ENCODE measurements at regions not wholly inside any gene's neighbourhood (a gene's known extent, or its start where the extent isn't known, plus 50 kb on each side); places are given as distances from the start of the nearest gene placed in this dataset.

GRCh38 chr13:85441364-85441763 is 357.9 kb downstream of the SLITRK6 start:
- H3K27ac Mint-ChIP-seq (ENCODE audit: unreplicated experiment) = no peak overlapping the region
- no peak for DNase-seq
- no peaks in the 10 kb centered on the region for H3K27me3 Mint-ChIP-seq (ENCODE audit: insufficient read depth, unreplicated experiment)
- no peak overlapping the region for H3K4me3 Mint-ChIP-seq (ENCODE audit: unreplicated experiment)
- no peaks in the 10 kb centered on the region for H3K9me3 Mint-ChIP-seq (ENCODE audit: unreplicated experiment)
- no TSS peak for BruUV-seq (replicated peaks)
- H3K4me1 ChIP-seq = no peaks in the 10 kb centered on the region
- H3K36me3 ChIP-seq (ENCODE audit: control insufficient read depth, insufficient read depth, low read length) = no peaks in the 10 kb centered on the region
- no peak for TF ChIP-seq CTCF (IDR thresholded peaks at IDR 0.05; ENCODE audit: insufficient read depth in 1 of 2, low read depth in 1 of 2, low read length in 1 of 2, severe bottlenecking in 1 of 2, unreplicated experiment in 1 of 2)
- H3K4me3 ChIP-seq (ENCODE audit: low read depth, low read length) = no peak overlapping the region
- no peaks in the 10 kb centered on the region for H3K4me1 Mint-ChIP-seq (ENCODE audit: low read depth, unreplicated experiment)
- CTCF ChIA-PET = no interaction called here
- intact Hi-C loops (cut with micrococcal nuclease; ENCODE audit: unreplicated experiment) = no loop called here
- H3K36me3 Mint-ChIP-seq (ENCODE audit: insufficient read depth, unreplicated experiment) = no peaks in the 10 kb centered on the region
- no peaks in the 10 kb centered on the region for H3K9me3 ChIP-seq
- POLR2A ChIA-PET = no interaction called here
- no peaks in the 10 kb centered on the region for H3K27me3 ChIP-seq (replicated peaks; ENCODE audit: control insufficient read depth, insufficient read depth, low read length)

DNA sequence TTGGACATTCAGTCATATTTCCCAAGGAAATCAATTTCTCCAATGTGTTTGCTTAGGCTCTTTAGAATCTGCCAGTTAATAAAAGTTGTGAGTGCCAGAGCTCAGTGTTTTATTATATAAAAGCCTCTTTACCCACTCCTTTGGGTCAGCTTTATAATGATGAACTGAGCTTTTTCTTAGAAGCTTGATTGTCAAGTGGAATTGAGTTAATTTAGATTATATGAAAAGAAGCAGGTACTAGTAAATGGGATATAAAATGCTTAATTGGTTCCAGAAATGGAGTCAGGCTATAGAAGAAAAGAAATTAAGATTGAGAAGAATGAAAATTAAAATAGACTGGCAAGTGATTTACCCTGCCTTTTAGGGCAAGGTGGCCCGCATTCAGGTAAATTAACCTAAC is 363.2 kb downstream of the SLITRK6 start:
- ChIA-PET POLR2A (no interaction called here), CTCF (no interaction called here)
- BruUV-seq (replicated peaks) = no TSS peak
- no peak for TF ChIP-seq CTCF (IDR thresholded peaks at IDR 0.05; ENCODE audit: insufficient read depth in 1 of 2, low read depth in 1 of 2, low read length in 1 of 2, severe bottlenecking in 1 of 2, unreplicated experiment in 1 of 2)
- Histone ChIP-seq H3K4me1 (no peaks in the 10 kb centered on the region), H3K27me3 (replicated peaks; ENCODE audit: control insufficient read depth, insufficient read depth, low read length) (no peaks in the 10 kb centered on the region), H3K9me3 (no peaks in the 10 kb centered on the region), H3K4me3 (ENCODE audit: low read depth, low read length) (no peak overlapping the region), H3K36me3 (ENCODE audit: control insufficient read depth, insufficient read depth, low read length) (no peaks in the 10 kb centered on the region)
- H3K4me3 Mint-ChIP-seq (ENCODE audit: unreplicated experiment) = no peak overlapping the region
- H3K27me3 Mint-ChIP-seq (ENCODE audit: insufficient read depth, unreplicated experiment) = no peaks in the 10 kb centered on the region
- intact Hi-C loops (cut with micrococcal nuclease; ENCODE audit: unreplicated experiment) = no loop called here
- H3K27ac Mint-ChIP-seq (ENCODE audit: unreplicated experiment) = no peak overlapping the region
- H3K4me1 Mint-ChIP-seq (ENCODE audit: low read depth, unreplicated experiment) = no peaks in the 10 kb centered on the region
- H3K9me3 Mint-ChIP-seq (ENCODE audit: unreplicated experiment) = no peaks in the 10 kb centered on the region
- H3K36me3 Mint-ChIP-seq (ENCODE audit: insufficient read depth, unreplicated experiment) = no peaks in the 10 kb centered on the region
- no peak for DNase-seq

DNA sequence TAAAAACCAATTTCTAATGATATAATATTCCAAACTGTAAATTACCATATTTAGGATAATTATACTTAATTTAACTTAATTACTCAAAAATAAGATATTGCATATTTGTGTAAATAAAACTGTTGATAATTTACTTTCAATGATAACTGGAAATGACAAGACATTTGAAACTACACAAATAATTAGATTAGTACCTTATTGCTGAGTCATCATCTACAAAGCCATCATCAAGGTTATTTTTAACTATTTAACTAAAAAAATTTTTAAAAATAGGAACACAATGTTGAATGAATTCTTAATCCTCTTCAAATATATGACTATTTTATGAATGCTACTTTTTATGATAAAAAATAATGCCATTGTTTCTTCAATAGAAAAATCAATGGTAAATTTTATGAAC is 364.3 kb downstream of the SLITRK6 start:
- no peak for DNase-seq
- Mint-ChIP-seq H3K9me3 (ENCODE audit: unreplicated experiment) (no peaks in the 10 kb centered on the region), H3K4me3 (ENCODE audit: unreplicated experiment) (no peak overlapping the region), H3K4me1 (ENCODE audit: low read depth, unreplicated experiment) (no peaks in the 10 kb centered on the region), H3K36me3 (ENCODE audit: insufficient read depth, unreplicated experiment) (no peaks in the 10 kb centered on the region), H3K27me3 (ENCODE audit: insufficient read depth, unreplicated experiment) (no peaks in the 10 kb centered on the region), H3K27ac (ENCODE audit: unreplicated experiment) (no peak overlapping the region)
- no peak for TF ChIP-seq CTCF (IDR thresholded peaks at IDR 0.05; ENCODE audit: insufficient read depth in 1 of 2, low read depth in 1 of 2, low read length in 1 of 2, severe bottlenecking in 1 of 2, unreplicated experiment in 1 of 2)
- ChIA-PET POLR2A (no interaction called here), CTCF (no interaction called here)
- no peaks in the 10 kb centered on the region for H3K27me3 ChIP-seq (replicated peaks; ENCODE audit: control insufficient read depth, insufficient read depth, low read length)
- intact Hi-C loops (cut with micrococcal nuclease; ENCODE audit: unreplicated experiment) = no loop called here
- no peak overlapping the region for H3K4me3 ChIP-seq (ENCODE audit: low read depth, low read length)
- H3K9me3 ChIP-seq = no peaks in the 10 kb centered on the region
- no peaks in the 10 kb centered on the region for H3K4me1 ChIP-seq
- no TSS peak for BruUV-seq (replicated peaks)
- H3K36me3 ChIP-seq (ENCODE audit: control insufficient read depth, insufficient read depth, low read length) = no peaks in the 10 kb centered on the region

Data from Caco-2 (cell line).